Common myeloid progenitor, CD34-positive (primary cell): ENCODE measurements at regions not wholly inside any gene's neighbourhood (a gene's known extent, or its start where the extent isn't known, plus 50 kb on each side); places are given as distances from the start of the nearest gene placed in this dataset.

Experiments
- CTCF ChIA-PET: fragments of 350-600 bp; sonication (Branson Sonifier 250); formaldehyde crosslinking; loops from one replicate; lab custom pipeline; 2021; ENCODE audit warnings: antibody characterized with exemption; lab: Charles Lee
- POLR2A ChIA-PET: fragments of 350-600 bp; sonication (Branson Sonifier 250); formaldehyde crosslinking; loops from one replicate; lab custom pipeline; 2021; ENCODE audit warnings: antibody characterized with exemption; lab: Charles Lee
- DNase-seq, 3 donors: peaks; one replicate each; pipeline versions ENCODE4 v3.0.0 to v3.0.0-alpha.2; 2013
- H3K27ac ChIP-seq, 2 experiments: 1 replicate in 1 of 2; 2 replicates in 1 of 2; pipeline ENCODE4 v1.7.0; 2013; ENCODE audit warnings: inconsistent platforms in 2 of 2, low read length in 2 of 2, mild to moderate bottlenecking in 2 of 2, low read depth in 1 of 2, moderate library complexity in 1 of 2; ENCODE audit not compliant: severe bottlenecking in 2 of 2, insufficient read depth in 1 of 2, poor library complexity in 1 of 2
- H3K27me3 ChIP-seq, 5 experiments: replicated peaks in 2 of 5; 1 replicate in 3 of 5; 2 replicates in 2 of 5; pipeline versions ENCODE4 v1.6.1 to v1.7.0; 2013; ENCODE audit warnings: low read length in 4 of 5, mild to moderate bottlenecking in 2 of 5, moderate library complexity in 2 of 5, inconsistent platforms in 1 of 5; ENCODE audit not compliant: insufficient read depth in 5 of 5, control insufficient read depth in 4 of 5
- H3K36me3 ChIP-seq, 4 experiments: 1 replicate in 2 of 4; 2 replicates in 2 of 4; pipeline versions ENCODE4 v1.6.1 to v1.7.0; 2013; ENCODE audit warnings: low read length in 3 of 4, control low read depth in 1 of 4, mild to moderate bottlenecking in 1 of 4; ENCODE audit not compliant: control insufficient read depth in 4 of 4, insufficient read depth in 4 of 4
- H3K4me1 ChIP-seq, 4 experiments: 1 replicate in 3 of 4; 2 replicates in 1 of 4; pipeline versions ENCODE4 v1.6.1 to v1.7.1; 2013; ENCODE audit warnings: low read length in 3 of 4, mild to moderate bottlenecking in 3 of 4, control low read depth in 1 of 4, inconsistent platforms in 1 of 4, moderate library complexity in 1 of 4; ENCODE audit not compliant: control insufficient read depth in 4 of 4, insufficient read depth in 4 of 4; ENCODE audit errors: control extremely low read depth in 1 of 4
- H3K4me3 ChIP-seq, 7 experiments: 1 replicate in 4 of 7; 2 replicates in 3 of 7; pipeline versions ENCODE4 v1.5.1 to v1.7.0; 2013; ENCODE audit warnings: mild to moderate bottlenecking in 7 of 7, low read length in 6 of 7, moderate library complexity in 6 of 7, inconsistent platforms in 2 of 7, low read depth in 2 of 7, control low read depth in 1 of 7; ENCODE audit not compliant: insufficient read depth in 4 of 7, control insufficient read depth in 1 of 7; ENCODE audit errors: extremely low read depth in 1 of 7
- H3K9me3 ChIP-seq, 5 experiments: 1 replicate in 4 of 5; 2 replicates in 1 of 5; pipeline versions ENCODE4 v1.6.1 to v1.7.1; 2013; ENCODE audit warnings: low read length in 4 of 5, mild to moderate bottlenecking in 2 of 5, inconsistent platforms in 1 of 5, low read depth in 1 of 5, moderate library complexity in 1 of 5; ENCODE audit not compliant: control insufficient read depth in 4 of 5, insufficient read depth in 2 of 5; ENCODE audit errors: control extremely low read depth in 1 of 5
- WGBS: methylation state at CpG from one replicate; pipeline ENCODE4 v1.1.5; 2013; ENCODE audit not compliant: insufficient coverage; 5-methylcytosine and 5-hydroxymethylcytosine counted together

DNA sequence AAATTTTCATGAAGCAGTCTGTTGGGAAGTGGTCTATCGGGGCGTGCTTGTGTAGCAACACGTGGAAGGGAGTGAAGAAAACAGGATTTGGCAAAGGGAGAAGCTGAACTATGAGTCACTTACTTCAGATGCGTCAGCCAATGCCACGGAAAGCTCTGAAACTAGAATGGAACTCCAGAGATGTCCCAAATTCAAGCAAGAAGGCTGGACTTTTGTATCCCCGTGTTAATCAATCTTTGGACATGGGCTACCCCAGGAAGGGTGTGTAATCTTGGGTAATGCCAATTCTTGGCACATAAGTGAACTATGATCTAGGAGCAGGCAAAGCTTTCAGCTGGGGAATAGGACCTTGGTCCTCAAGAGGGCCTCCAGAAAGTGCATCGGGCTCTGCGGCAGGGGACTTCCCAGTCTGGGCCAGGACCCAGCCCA is 102.6 kb downstream of the ADSS2 start:
- Histone ChIP-seq H3K4me3 (no peak overlapping the region), H3K36me3 (no peaks in the 10 kb centered on the region)
- no peak for DNase-seq

DNA sequence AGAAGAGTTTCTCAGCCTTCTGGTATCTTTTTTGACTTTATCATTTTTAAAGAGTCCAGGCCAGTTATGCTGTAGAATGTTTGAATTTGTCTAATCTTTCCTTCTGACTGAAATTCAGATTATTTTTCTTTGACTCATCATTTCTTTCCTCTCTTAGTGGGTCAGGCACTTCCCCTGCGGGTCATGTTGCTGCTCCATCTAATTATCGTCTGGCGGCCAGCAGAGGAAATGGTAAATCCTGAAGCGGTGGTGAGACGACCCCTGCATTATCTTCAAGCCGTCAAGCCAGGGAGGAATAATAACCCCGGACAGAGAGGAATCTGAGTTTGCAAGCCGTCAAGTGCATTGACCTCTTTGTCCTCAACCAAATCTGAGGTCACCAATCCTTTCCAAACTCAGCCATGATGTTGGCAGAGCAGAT is 102.1 kb downstream of the ADSS2 start:
- Histone ChIP-seq H3K27ac (no peak overlapping the region), H3K27me3 (no peaks in the 10 kb centered on the region), H3K4me1 (peaks cover 2 to 24% (median 17%) of the 10 kb centered on the region in 4 experiments), H3K36me3 (no peaks in the 10 kb centered on the region), H3K9me3 (peaks cover 0 to 9% (median 0%) of the 10 kb centered on the region in 5 experiments), H3K4me3 (peak overlapping the region in 1 of 7 experiments; percentile 25)
- DNase-seq = peak in 1 of 3 donors; percentile 25
- ChIA-PET POLR2A (interaction anchor here (0.6 kb wide), 1 partner anchor 304 kb away, joined by 3 read pairs; no protein-coding TSS in a partner anchor), CTCF (interaction anchor here (2.0 kb wide), 1 partner anchor 19 kb away, joined by 6 read pairs; no protein-coding TSS in a partner anchor)
- WGBS = 28% methylated on average over 4 of the region's 8 CpGs

More for the DNA sequence above, 102.6 kb downstream of the ADSS2 start:
- Histone ChIP-seq H3K27me3 (no peaks in the 10 kb centered on the region), H3K4me1 (peaks cover 2 to 21% (median 16%) of the 10 kb centered on the region in 4 experiments), H3K27ac (no peak overlapping the region), H3K9me3 (peaks cover 0 to 9% (median 0%) of the 10 kb centered on the region in 5 experiments)
- CTCF ChIA-PET = interaction anchor here (2.0 kb wide), 1 partner anchor 18 kb away, joined by 6 read pairs; no protein-coding TSS in a partner anchor
- POLR2A ChIA-PET = no interaction called here
- WGBS = 100% methylated on average over 8 of the region's 8 CpGs

DNA sequence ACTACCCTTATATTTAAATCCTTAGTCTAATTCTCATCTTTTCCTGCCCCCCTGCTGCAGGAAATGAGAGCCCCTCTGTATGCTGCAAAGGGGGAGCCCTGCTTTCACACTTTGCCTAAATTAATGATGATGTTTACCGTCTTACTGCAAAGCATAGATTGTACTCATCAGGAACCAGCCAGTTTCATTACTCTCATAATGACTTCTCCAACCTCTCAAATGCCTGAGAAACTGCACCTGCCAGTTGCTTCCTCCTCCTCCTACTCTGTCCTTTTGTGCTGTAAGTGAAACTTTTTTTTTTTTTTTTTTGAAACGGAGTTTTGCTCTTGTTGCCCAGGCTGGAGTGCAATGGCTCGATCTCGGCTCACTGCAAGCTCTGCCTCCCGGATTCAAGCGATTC is 101.7 kb downstream of the ADSS2 start:
- H3K36me3 ChIP-seq = no peaks in the 10 kb centered on the region
- CTCF ChIA-PET = no interaction called here
- WGBS = 90% methylated on average over 2 of the region's 6 CpGs
- peaks cover 2 to 29% (median 18%) of the 10 kb centered on the region in 4 experiments for H3K4me1 ChIP-seq
- no peaks in the 10 kb centered on the region for H3K27me3 ChIP-seq
- DNase-seq = peak in 2 of 3 donors; percentile 68 to 76
- peaks cover 0 to 9% (median 0%) of the 10 kb centered on the region in 5 experiments for H3K9me3 ChIP-seq
- H3K4me3 ChIP-seq = peak overlapping the region in 1 of 7 experiments; percentile 25
- H3K27ac ChIP-seq = no peak overlapping the region
- POLR2A ChIA-PET = interaction anchor here (0.6 kb wide), 1 partner anchor 303 kb away, joined by 3 read pairs; no protein-coding TSS in a partner anchor

DNA sequence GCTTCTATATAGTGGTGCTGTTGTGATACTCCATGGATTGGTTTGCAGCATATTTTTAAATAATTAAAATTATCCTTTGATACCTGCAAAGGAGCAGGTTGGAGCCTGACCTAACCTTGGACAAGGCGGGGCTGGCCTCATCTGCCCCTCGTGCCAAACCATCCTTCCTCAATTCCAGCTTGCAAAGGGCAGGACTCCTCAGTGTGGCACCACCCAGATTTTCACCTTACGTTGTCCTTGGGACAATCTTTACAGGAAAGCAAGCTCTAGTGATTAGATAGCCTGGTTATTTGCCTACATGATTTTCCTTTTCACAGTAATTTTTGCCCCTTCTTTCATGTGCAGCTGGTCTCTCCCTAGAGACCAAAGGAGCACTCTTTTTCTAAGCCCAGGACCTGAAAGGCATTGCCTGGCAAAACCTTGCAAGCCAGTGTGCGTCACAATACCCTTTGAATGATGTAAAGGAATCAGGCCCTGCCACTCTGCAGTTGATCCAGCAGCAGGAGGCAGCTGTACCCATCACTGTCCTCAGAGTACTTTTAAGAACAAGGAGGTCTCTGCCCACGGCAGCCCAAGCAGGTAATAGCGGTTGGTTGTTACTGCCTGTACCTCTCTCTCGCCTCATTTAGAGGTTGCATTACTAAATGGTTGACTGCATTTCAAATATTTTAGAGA is 99.4 kb downstream of the ADSS2 start:
- DNase-seq = no peak
- CTCF ChIA-PET = no interaction called here
- Histone ChIP-seq H3K36me3 (no peaks in the 10 kb centered on the region), H3K9me3 (peaks cover 0 to 2% (median 0%) of the 10 kb centered on the region in 5 experiments), H3K4me1 (peaks cover 2 to 30% (median 18%) of the 10 kb centered on the region in 4 experiments), H3K4me3 (no peak overlapping the region), H3K27ac (no peak overlapping the region), H3K27me3 (no peaks in the 10 kb centered on the region)
- POLR2A ChIA-PET = no interaction called here
- WGBS = 97% methylated on average over 7 of the region's 7 CpGs

DNA sequence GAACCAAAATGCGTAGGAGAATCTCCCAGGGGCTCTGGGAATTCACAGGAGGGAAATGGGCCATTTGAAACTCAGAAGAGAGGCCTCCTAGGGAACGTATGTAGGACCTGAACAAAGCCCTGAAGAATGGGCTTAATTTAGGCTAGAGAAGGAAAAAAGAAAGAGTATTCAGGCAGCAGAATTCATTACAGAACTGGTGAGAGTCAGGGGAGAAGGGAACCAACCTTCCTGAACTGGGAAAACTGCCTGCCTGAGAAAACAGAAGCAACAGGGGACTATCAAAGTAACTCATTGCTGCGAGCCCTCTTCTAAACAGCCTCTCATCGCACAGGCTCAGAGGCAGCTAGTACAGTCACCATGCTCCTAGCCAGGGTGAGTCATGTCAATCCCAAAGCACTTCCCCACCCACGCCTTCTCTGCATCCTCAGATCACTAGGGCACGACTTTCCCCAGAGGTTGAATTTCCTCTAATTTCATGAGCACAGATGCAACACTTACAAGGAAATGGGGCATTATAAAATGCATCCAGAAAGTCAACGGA is 98.1 kb downstream of the ADSS2 start:
- POLR2A ChIA-PET = interaction anchor here (1.0 kb wide), 1 partner anchor 30 kb away, joined by 3 read pairs; no protein-coding TSS in a partner anchor
- Histone ChIP-seq H3K27ac (peak overlapping the region in 1 of 2 experiments; percentile 73), H3K27me3 (no peaks in the 10 kb centered on the region), H3K9me3 (peaks cover 0 to 2% (median 0%) of the 10 kb centered on the region in 5 experiments), H3K4me3 (peak overlapping the region in 1 of 7 experiments; percentile 10), H3K4me1 (peaks cover 2 to 30% (median 18%) of the 10 kb centered on the region in 4 experiments), H3K36me3 (no peaks in the 10 kb centered on the region)
- WGBS = 57% methylated on average over 7 of the region's 7 CpGs
- DNase-seq = peak; percentile 54 to 78 (median 71)
- CTCF ChIA-PET = no interaction called here

DNA sequence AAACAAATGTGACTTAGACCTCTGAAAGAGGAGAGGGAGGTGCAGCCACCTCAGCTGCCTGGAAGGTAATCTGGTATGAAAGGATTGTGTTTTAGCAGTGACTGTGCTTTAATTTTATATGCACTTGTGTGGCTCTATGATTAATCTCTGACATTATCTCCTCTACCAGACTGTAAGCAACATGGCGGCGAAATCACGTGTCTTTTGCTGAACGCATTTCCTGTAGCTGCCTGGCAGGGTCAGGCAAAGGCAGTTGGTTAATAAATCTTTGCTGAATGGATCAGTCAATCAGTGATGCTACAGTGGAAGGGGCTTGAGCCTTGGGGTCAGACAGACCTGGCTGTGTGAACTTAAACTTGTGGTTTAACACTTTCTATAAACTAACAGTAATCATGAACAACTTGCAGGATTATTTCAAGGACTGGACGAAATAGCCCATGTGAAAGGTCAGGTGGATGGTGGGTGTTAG is 96.9 kb downstream of the ADSS2 start:
- POLR2A ChIA-PET = interaction anchor here (0.7 to 1.0 kb wide), 2 partner anchors 28 to 93 kb away, joined by 3 read pairs; no protein-coding TSS in a partner anchor
- H3K27me3 ChIP-seq = no peaks in the 10 kb centered on the region
- H3K9me3 ChIP-seq = peaks cover 0 to 2% (median 0%) of the 10 kb centered on the region in 5 experiments
- peak; percentile 86 to 98 (median 95) for DNase-seq
- no peaks in the 10 kb centered on the region for H3K36me3 ChIP-seq
- H3K27ac ChIP-seq = peak overlapping the region; percentile 10 to 43
- H3K4me1 ChIP-seq = peaks cover 1 to 23% (median 12%) of the 10 kb centered on the region in 4 experiments
- CTCF ChIA-PET = interaction anchor here (1.0 kb wide), 1 partner anchor 11 kb away, joined by 3 read pairs; no protein-coding TSS in a partner anchor
- WGBS = 3% methylated on average over 4 of the region's 5 CpGs
- H3K4me3 ChIP-seq = no peak overlapping the region
